ENCODE measurements at regions not wholly inside any gene's neighbourhood (a gene's known extent, or its start where the extent isn't known, plus 50 kb on each side); places are given as distances from the start of the nearest gene placed in this dataset.

GRCh38 chr2:238502088-238502810 lies 75.5 kb downstream of the ASB1 start:
- peaks cover 4% of the 10 kb centered on the region for H3K4me1 Mint-ChIP-seq (ENCODE audit: unreplicated experiment)
- H3K36me3 Mint-ChIP-seq (ENCODE audit: low read depth, unreplicated experiment) = no peaks in the 10 kb centered on the region

GRCh38 chr2:238502956-238503791 lies 76.4 kb downstream of the ASB1 start:
- Mint-ChIP-seq H3K27me3 (ENCODE audit: unreplicated experiment) (peaks cover 8% of the 10 kb centered on the region), H3K27ac (ENCODE audit: unreplicated experiment) (no peak overlapping the region), H3K4me1 (ENCODE audit: unreplicated experiment) (peaks cover 4% of the 10 kb centered on the region), H3K9me3 (ENCODE audit: unreplicated experiment) (no peaks in the 10 kb centered on the region), H3K36me3 (ENCODE audit: low read depth, unreplicated experiment) (no peaks in the 10 kb centered on the region), H3K4me3 (ENCODE audit: unreplicated experiment) (no peak overlapping the region)
- no peak for DNase-seq (ENCODE audit: low spot score)
- no peak for TF ChIP-seq CTCF (IDR thresholded peaks at IDR 0.05; ENCODE audit: unreplicated experiment)

More at GRCh38 chr2:238502088-238502810, 75.5 kb downstream of the ASB1 start:
- no peaks in the 10 kb centered on the region for H3K9me3 Mint-ChIP-seq (ENCODE audit: unreplicated experiment)
- no peak overlapping the region for H3K27ac Mint-ChIP-seq (ENCODE audit: unreplicated experiment)
- TF ChIP-seq CTCF (IDR thresholded peaks at IDR 0.05; ENCODE audit: unreplicated experiment) = no peak
- H3K27me3 Mint-ChIP-seq (ENCODE audit: unreplicated experiment) = peaks cover 9% of the 10 kb centered on the region
- H3K4me3 Mint-ChIP-seq (ENCODE audit: unreplicated experiment) = no peak overlapping the region
- no peak for DNase-seq (ENCODE audit: low spot score)

GRCh38 chr2:238504181-238504931 lies 77.6 kb downstream of the ASB1 start:
- Mint-ChIP-seq H3K27me3 (ENCODE audit: unreplicated experiment) (peaks cover 8% of the 10 kb centered on the region), H3K4me1 (ENCODE audit: unreplicated experiment) (peaks cover 4% of the 10 kb centered on the region), H3K9me3 (ENCODE audit: unreplicated experiment) (no peaks in the 10 kb centered on the region), H3K4me3 (ENCODE audit: unreplicated experiment) (no peak overlapping the region), H3K36me3 (ENCODE audit: low read depth, unreplicated experiment) (no peaks in the 10 kb centered on the region), H3K27ac (ENCODE audit: unreplicated experiment) (no peak overlapping the region)
- DNase-seq (ENCODE audit: low spot score) = no peak
- TF ChIP-seq CTCF (IDR thresholded peaks at IDR 0.05; ENCODE audit: unreplicated experiment) = no peak

- no peak overlapping the region for H3K4me3 Mint-ChIP-seq (ENCODE audit: unreplicated experiment)
- peaks cover 4% of the 10 kb centered on the region for H3K4me1 Mint-ChIP-seq (ENCODE audit: unreplicated experiment)
- H3K27ac Mint-ChIP-seq (ENCODE audit: unreplicated experiment) = no peak overlapping the region
- H3K36me3 Mint-ChIP-seq (ENCODE audit: low read depth, unreplicated experiment) = no peaks in the 10 kb centered on the region
- peaks cover 8% of the 10 kb centered on the region for H3K27me3 Mint-ChIP-seq (ENCODE audit: unreplicated experiment)
- no peak for TF ChIP-seq CTCF (IDR thresholded peaks at IDR 0.05; ENCODE audit: unreplicated experiment)
- DNase-seq (ENCODE audit: low spot score) = no peak
- H3K9me3 Mint-ChIP-seq (ENCODE audit: unreplicated experiment) = no peaks in the 10 kb centered on the region
Observed at GRCh38 chr2:238505119-238505891, 78.6 kb downstream of the ASB1 start.

Data from endothelial cell (in vitro differentiated cells).